HCEC 1CT (cell line): ENCODE measurements at regions not wholly inside any gene's neighbourhood (a gene's known extent, or its start where the extent isn't known, plus 50 kb on each side); places are given as distances from the start of the nearest gene placed in this dataset.

Experiments
- DNase-seq: peaks from one replicate; pipeline ENCODE4 v3.0.0-alpha.2; 2017

DNA sequence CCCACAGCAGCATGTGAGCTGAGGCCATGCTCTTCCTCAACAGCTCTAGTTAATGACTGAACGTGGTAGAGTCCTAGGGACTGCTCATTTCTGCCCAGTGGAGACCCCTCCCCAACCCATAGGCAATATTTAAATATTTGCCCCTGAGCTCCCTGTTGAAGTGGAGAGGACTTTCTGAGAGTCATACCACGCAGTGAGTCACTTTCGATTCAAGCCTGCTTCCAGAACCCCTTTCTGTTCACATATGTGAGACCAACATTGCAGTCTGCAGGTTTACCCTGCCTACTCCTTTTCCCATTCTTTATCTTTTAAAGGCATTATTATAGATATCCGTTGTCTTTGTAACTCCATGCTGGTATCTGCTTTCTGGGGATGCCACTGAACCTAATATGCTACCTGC is 946.3 kb downstream of the JRKL start:
- no peak for DNase-seq

GRCh38 chr11:97345032-97345431 is 955.2 kb downstream of the JRKL start:
- no peak for DNase-seq

- DNase-seq, result no peak
Measured at GRCh38 chr11:97349201-97349600, 959.4 kb downstream of the JRKL start.

- DNase-seq, result no peak
Measured at GRCh38 chr11:97351939-97352338, 962.1 kb downstream of the JRKL start.

DNA sequence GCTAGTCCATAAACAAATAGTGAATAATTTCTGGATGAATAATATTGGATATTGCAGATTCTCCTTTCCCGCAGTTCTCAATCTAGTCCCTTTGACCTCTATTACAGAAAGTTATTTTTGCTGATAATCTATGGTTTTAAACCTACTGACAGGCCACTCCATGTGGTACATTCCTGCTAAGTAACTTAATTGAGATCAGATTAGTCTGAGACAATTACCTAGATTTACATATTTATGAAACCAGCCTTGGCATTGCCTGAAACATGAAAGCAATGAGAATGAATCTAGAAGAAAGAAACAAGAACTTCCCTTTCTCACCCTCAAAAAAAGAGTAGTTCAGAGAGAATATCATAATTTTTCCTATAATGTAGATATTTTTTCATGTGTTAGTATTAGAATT is 964.2 kb downstream of the JRKL start:
- DNase-seq, result no peak

- no peak for DNase-seq
Measured at GRCh38 chr11:97354576-97354975, 964.8 kb downstream of the JRKL start.

DNA sequence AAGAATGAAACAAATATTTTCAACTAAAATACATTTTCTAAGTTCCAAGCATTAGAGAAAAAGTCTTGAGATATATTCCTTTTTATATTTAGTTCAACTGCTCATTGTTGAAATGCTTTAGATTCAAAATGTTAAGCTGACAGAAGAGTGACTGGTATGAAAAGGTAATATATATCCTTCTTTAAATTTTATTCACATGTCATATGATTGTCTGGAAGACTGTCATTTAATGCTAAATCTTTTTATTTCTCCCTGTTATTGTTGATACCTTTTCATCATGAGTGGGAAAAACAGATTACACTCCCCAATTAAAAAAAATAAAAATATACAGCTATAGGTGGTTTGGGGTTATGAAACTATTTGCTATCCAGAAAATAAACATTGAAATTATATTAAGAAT is 965.4 kb downstream of the JRKL start:
- DNase-seq, result no peak

- no peak for DNase-seq
Measured at GRCh38 chr11:97356144-97356543, 966.3 kb downstream of the JRKL start.

GRCh38 chr11:97359016-97359415 is 969.2 kb downstream of the JRKL start:
- DNase-seq, result no peak

GRCh38 chr11:97361812-97362378 is 972.1 kb downstream of the JRKL start:
- DNase-seq, result peak; percentile 28

DNA sequence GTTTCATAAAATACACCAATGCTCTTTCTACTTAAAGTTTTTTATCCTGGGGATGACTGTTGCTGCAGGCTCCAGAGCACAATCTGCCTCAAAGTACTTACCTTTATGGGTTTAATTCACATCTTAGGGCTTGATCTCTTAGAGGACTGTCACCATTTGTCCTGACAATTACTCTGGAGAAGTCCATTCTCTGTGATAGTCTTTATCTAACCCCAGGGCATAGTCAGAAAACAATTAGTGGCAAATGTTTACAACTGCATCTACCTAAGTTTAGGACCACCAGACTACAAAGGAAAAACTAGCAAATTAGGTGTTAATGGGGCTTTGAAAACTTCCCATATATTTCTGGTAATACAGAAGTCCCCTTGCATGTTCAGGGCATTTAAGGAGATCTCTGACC is 973.5 kb downstream of the JRKL start:
- DNase-seq, result no peak

DNA sequence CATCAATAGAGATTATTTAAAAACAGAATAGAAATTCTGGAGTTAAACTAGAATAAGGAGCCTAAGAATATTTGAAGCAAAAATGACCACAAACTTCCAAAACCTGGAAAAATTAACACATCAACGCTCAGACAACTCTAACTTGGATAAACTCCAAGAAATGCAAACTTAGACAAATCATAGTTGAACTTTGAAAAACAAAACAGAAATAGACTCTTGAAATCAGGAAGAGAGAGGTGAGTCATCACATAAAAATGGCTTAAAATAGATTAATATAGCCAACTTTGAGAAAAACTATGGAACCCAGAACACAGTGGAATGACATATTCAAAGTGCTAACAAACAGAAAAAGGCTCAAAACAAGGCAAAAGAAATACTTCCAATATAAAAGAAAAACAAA is 974.2 kb downstream of the JRKL start:
- peak; percentile 5 for DNase-seq

GRCh38 chr11:97367406-97368083 is 977.7 kb downstream of the JRKL start:
- DNase-seq, result no peak

GRCh38 chr11:97389270-97389669 is 999.5 kb downstream of the JRKL start:
- no peak for DNase-seq

GRCh38 chr11:97398246-97398645 is 1008.4 kb downstream of the JRKL start:
- DNase-seq, result no peak

- DNase-seq, result no peak
Measured at GRCh38 chr11:97409141-97409540, 1019.3 kb downstream of the JRKL start.

GRCh38 chr11:97414801-97415200 is 1025.0 kb downstream of the JRKL start:
- no peak for DNase-seq

GRCh38 chr11:97419729-97420128 is 1029.9 kb downstream of the JRKL start:
- no peak for DNase-seq

GRCh38 chr11:97428247-97428790 is 1038.5 kb downstream of the JRKL start:
- DNase-seq, result no peak

- DNase-seq, result no peak
Measured at GRCh38 chr11:97430877-97431276, 1041.1 kb downstream of the JRKL start.

GRCh38 chr11:97432926-97433325 is 1043.1 kb downstream of the JRKL start:
- DNase-seq, result no peak

GRCh38 chr11:97445561-97445960 is 1055.7 kb downstream of the JRKL start:
- DNase-seq, result no peak

DNA sequence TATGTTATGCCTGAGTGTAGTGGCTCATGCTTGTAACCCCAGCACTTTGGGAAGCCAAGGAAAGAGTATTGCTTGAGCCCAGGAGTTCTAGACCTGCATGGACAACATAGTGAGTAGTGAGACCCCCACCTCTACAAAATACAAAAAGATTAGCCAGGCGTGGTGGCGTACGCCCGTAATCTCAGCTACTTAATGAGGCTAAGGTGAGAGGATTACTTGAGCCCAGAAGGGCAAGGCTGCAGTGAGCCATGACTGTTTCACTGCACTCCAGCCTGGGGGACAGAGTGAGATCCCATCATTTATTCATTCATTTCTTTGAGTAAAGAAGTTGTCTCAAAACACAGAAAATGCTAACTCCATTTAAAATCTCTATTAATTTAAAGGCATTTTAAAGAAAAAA is 1061.6 kb downstream of the JRKL start:
- DNase-seq, result no peak

DNA sequence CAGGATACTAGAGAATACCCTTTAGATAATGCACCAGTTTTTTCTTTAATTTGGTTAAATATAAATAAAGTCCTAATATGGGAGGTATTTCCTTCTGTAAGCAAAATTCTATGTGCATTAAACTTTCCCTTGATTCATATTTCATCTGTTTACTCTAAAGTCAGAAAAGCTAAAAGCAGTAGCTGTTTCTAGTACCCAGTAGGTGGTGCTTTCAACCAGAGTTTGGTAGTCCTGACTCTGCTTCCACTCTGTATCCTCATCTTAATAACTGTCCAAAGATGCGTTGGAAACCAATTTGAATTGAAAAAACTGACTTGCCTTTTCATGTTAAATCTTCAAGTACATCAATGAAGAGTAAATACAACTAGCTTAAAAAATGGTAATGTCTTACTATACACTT is 1065.2 kb downstream of the JRKL start:
- no peak for DNase-seq

DNA sequence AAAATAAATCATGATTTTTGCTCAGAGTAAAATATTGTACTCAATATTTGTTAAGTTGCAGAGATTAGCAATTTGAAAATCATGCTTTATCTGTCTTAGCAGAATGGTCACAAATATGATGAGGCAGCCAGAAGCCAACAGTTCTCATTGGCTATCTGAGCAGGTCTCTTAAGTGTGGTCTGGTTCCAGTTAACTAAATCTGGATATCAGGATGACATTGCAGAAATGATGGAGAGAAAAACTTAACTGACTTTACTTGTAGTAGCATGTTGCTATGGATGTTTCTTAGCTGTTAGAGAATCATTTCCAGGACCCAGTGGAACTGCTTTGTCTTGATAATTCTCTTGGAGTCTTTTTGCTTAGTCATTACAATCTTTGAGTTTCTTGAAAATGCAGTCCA is 1070.3 kb downstream of the JRKL start:
- no peak for DNase-seq
